Astrocyte of the hippocampus (primary cell): ENCODE measurements at regions not wholly inside any gene's neighbourhood (a gene's known extent, or its start where the extent isn't known, plus 50 kb on each side); places are given as distances from the start of the nearest gene placed in this dataset.
A peak's percentile ranks its signal among the peaks of the same experiment; 100 is the strongest.
"Not testable (repeated sequence)": the region's sequence is repeated elsewhere in the genome, so short reads cannot be mapped to it uniquely, and the experiment has no call there.

Source experiments
- DNase-seq: peaks from one replicate; pipeline ENCODE4 v3.0.0; 2011; ENCODE audit warnings: low read depth, low spot score

DNA sequence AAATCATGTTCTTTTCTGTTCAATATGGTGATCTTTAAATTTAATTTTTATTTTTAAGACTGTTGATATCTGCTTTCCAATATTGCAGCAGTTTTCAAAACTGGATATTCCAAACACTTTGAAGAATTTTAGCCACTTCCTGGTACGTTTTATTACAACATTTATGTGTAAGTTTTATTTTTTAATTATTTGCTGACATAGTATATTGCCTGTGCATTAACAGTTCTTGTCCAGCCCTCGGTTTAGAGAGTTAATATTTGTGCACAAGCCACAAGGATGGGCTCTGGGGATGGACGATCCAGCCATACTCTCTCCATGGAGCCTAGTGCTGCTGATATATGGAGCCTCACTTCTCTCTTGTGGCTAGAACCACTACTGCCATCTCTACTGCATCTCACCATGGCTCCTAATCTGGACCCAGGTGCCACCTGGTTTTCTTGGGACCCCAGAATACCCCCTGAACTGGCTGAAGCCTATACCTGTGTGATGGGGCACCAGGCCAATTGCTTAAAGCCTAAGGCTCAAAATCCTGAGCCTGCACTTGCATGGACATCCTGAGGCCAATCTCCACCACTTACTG is 262.5 kb downstream of the RASSF9 start:
- no peak for DNase-seq

DNA sequence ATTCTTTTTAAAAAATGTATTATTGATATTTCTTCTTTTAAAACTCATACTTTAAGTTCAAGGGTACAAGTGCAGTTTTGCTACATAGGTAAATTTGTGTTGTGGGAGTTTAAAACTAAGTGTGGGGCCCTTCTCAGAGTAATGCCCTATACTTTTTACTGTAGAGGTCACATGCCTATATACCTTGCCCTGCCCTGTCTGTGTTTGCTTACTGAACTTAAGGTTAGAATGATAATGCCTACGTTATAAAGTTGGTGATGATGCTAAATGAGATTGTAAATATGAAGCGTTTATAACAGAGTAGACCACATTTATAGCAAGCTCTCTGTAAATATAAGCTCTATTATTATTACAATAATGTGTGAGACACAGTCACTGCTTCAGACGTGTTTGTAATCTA is 261.9 kb downstream of the RASSF9 start:
- no peak for DNase-seq

- DNase-seq: peak; percentile 76
Measured at GRCh38 chr12:85575120-85576096, 260.8 kb downstream of the RASSF9 start.

GRCh38 chr12:85580562-85581168 is 255.5 kb downstream of the RASSF9 start:
- DNase-seq: no peak

DNA sequence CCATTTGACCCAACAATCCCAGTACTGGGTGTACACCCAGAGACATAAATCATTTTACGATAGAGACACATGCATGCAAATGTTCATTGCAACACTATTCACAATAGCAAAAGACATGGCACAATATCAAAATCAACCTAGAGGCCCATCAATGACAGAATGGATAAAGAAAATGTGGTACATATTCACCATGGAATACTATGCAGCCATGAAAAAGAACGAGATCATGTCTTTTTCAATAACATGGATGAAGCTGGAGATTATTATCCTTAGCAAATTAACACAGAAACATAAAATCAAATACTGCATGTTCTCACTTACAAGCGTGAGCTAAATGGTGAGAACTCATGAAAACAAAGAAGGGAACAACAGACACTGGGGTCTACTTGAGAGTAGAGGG is 249.1 kb downstream of the RASSF9 start:
- DNase-seq: no peak

DNA sequence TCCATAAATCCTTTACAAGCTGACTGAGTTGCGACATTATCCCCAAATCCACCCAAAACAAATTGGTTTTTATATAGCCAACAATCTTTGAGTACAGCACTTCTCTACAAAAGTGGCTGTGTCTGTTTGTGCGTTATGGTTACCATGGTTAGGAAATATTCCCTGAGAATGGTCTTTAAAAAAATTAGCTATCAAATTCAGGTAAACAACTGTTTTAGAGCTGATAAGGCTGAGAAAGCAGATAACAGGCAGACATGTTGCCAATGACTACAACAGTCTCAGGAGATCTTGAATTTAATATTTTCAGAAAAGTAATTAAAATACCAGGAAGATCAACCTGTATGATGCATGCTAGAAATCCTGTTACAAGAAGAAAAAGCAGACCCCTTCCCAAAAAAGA is 248.0 kb downstream of the RASSF9 start:
- DNase-seq: no peak

DNA sequence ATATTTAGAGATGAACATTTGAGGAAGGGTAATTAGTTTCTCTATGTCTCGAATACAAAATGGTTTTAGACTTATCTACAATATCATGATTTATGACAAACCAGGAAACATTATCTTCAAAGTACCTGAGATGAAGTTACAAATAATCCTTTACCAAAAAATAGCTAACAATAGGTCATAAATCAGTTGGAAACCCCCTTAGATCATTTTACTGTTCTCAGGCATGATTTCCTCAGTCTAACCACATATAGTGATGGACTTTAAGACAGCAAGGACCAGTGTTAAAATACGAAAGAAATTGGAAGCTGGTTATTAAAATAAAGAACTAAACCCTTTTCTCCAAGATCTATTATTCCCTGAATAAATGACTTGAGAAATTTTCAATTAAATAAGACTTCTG is 235.4 kb downstream of the RASSF9 start:
- no peak for DNase-seq

DNA sequence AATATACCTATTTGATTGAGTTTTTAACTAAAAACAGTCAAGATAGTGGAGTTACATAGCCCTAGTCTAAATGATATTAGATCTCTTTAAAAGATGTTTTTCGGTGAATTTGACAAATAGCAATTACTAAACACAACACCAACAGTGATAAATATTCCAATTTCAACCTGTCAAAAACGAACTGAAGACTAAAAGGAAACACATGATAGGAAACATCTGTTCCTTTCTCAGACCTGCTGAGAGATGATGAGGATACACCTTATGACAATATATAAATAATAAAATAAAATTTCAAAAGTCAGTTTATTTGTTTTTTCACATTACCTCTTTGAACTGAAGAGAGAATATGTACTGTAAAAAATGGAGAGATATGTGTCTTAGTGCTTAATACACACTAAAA is 232.7 kb downstream of the RASSF9 start:
- DNase-seq: no peak

DNA sequence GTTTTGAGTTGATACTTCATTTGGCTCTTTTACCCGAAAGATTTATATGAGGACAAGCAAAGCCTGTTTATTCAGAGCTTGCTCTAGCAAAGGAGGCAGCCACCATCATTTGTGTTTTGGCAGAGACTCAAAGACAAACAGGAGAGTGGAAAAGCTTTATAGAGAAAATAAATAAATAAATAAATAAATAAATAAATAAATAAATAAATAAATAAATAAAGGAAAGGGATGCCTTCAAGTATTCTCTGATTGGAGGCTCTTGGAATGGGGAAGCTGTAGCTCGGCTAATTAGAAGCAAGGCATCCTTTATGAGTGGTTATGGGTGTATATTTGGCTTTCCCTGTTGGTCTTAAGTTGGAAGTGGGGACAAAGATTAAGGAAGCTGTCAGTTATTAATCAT is 229.8 kb downstream of the RASSF9 start:
- no peak for DNase-seq

- DNase-seq: no peak
Measured at GRCh38 chr12:85609778-85610177, 226.4 kb downstream of the RASSF9 start.

DNA sequence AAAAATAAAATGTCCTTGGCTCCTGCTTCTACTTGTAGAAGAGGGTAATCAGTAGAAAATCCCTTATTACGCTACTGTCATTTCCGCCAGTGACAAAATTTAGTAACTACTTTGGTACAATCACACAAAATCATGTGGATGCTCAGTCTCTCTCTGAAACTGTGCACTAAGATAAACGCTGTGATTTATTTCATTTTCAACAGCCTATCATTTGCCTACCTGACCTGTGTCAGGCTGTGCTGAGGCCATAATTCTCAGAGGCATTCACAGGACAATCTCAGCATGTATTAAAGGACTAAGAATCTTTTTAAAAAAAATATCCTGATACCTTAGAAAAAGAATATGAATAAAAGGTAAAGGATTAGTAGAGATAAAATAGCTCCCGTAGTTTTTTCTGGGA is 226.0 kb downstream of the RASSF9 start:
- DNase-seq: no peak

DNA sequence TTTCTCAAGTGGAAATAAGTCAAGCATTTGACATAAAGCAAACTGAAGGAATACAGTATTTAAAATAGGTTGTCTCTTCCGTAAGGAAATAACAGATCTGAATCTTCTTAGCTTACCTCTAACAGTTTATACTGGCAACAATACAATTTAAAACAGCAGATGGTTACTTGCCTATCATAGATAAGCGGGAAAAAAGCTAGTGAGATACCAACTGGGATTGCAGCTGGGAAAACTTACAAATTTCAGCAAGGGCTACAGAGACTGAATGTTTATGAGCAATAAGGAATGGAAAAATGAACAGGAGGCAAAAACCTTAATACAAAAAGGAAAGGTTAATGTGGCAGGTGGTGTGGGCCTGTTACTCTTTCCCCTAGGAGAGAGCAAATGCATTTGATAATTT is 220.0 kb downstream of the RASSF9 start:
- no peak for DNase-seq

DNA sequence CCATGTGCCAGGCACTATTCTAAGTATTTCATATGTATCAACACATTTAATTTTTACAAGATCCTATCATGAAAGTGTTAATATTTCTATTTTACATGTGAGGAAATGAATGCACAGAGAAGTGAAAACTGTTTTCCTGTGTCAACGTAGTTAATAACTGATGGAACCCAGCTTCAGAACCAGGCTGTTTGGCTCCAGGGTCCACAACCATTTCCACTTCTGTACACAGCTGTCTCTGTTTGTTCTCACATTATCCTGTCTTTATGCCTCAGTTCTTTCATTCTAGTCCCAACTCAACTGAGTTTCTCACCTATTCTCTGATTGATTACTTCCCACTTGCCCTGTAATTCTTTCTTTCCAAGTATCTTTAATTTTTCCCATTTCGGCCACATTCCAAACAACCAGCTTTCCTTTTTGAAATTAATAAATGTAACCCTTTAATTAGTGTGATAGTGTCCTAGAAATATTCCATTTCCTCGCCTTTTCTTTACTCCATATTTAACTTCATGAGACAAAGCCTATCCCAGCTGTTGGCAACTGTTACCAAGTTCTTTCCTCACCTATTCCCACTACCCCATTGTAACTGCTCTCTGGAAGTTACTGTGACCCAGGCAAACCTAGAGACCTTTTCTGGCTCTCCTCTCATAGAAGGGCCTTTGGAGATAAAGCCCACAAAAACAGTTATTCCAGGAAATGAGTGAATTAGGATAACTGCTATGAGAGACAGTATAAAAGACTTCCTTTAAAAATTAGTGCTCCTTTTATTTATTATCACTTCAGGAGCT is 218.7 kb downstream of the RASSF9 start:
- DNase-seq: no peak

DNA sequence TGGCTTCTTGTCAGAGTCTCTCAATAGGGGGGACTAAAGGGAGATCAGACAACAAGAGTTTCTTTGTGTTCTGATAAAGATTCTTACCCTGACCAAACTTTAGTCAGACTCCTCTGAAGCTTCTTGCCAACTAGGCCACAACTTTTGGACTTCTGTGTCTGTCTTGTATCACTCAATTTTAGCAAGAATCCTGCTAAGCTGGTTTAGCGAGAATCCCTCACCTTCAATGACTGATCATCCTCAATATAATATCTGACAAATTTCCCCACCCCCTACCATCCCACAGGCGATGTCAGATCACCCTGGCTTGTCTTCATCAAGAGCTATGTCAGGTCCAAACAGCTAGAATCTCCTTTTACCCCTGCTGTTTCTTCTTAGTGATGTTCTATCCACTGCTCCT is 215.2 kb downstream of the RASSF9 start:
- no peak for DNase-seq

DNA sequence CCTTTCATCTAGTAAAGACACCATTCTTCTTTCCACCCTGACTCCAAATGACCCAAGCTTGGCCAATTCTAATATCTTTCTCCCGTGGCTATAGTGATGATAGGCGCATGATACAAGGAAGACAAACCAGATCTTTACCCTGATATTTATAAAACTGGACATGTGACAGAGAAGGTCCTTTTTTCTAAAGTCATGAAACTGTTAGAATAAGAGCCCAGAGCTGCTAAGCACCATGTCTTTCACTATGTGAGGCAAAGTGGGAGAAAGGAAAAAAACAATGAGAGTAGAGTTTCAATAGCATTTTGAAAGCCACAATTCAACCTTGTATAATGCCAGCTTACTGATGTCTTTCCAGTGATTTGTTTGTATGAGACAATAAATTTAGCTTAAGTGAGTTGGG is 212.4 kb downstream of the RASSF9 start:
- no peak for DNase-seq

GRCh38 chr12:85625467-85625866 is 210.7 kb downstream of the RASSF9 start:
- no peak for DNase-seq

DNA sequence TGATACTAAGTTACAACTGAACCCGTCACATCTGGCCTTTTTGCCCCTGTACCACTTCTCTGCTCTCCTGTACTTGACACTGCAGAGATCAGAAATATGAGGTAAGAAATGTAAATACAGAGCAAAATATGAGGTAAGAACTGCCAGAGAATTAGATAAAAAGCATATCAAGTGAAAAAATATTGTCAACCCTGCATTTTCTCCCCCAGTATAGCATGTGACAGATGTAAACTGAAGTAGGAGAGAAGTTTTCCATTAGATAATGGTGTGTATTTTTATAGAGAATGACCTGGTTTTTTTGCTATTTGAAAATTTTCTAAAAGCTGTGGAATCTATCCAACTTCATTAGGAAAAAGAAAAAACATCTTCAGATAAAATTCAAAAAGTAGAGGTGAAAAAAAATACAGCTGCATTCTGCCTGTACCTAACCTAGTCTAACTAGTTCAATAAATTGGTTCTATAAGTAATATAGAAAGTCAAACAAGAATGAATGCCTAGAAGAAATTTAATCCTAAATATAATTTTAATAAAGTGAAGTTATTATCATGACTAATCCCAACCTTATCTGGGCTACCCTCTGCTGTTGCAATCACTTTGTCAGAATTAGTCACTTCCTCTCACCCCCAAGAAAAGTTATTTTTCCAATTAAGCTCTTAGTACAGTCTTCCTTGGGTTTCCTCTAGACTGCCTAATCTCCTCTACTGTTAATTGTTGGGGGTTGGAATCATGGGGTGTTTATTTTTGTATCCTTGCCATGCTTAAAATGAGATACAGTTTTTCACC is 210.0 kb downstream of the RASSF9 start:
- DNase-seq: peak; percentile 44

- DNase-seq: no peak
Measured at GRCh38 chr12:85626784-85627171, 209.4 kb downstream of the RASSF9 start.

DNA sequence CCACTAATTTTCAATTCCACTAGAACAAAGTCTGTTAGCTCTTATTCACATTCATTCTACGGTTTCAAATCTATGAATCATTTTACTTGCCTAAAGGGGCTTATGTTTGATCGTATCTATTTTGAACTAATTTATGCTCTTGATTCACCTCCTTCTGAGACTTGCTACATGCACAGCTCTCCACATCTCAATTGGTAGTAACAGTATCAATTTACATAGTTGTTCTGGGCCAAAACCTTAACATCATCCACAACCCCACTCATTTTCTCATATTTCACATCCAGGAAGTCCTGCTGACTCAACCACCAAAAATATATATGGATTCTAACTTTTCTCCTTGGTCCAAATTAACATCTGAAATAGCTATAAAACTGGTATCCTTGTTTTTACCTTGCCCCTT is 208.6 kb downstream of the RASSF9 start:
- DNase-seq: peak; percentile 25

DNA sequence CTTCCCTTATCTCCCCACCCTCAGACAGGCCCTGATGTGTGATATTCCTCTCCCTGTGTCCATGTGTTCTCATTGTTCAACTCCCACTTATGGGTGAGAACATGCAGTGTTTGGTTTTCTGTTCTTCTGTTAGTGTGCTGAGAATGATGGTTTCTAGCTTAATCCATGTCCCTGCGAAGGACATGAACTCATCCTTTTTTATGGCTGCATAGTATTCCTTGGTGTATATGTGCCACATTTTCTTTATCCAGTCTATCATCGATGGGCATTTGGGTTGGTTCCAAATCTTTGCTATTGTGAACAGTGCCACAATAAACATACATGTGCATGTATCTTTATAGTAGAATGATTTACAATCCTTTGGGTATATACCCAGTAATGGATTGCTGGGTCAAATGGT is 207.6 kb downstream of the RASSF9 start:
- not testable (repeated sequence) for DNase-seq

DNA sequence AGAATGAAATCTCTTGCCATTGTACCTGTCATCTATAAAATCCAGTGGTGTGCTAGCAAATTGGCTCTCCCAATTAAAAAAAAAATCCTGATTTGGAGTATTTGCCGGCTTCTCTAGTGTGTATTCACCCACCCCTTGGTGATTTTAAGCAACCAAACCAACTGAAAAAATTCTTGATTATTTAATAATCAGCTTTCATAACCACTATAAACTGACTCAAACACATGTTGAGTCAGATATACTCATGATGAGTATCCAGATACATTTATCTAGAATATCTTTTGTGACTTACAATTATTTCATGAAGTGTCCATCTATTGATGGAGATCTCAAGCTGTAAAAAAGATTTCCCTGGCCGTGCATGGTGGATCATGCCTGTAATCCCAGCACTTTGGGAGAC is 205.4 kb downstream of the RASSF9 start:
- DNase-seq: no peak
